GM10266 (cell line): ENCODE measurements at regions not wholly inside any gene's neighbourhood (a gene's known extent, or its start where the extent isn't known, plus 50 kb on each side); places are given as distances from the start of the nearest gene placed in this dataset.

Source experiments
- DNase-seq: peaks from one replicate; pipeline ENCODE4 v3.0.0; 2012; ENCODE audit errors: extremely low spot score
- TF ChIP-seq, protein P1 (sequence below): IDR thresholded peaks from 2 replicates; pipeline ENCODE4 v1.5.1; 2012; ENCODE audit warnings: mild to moderate bottlenecking, low read depth; ENCODE audit not compliant: control insufficient read depth, insufficient read depth; ENCODE audit errors: missing control alignments

DNA sequence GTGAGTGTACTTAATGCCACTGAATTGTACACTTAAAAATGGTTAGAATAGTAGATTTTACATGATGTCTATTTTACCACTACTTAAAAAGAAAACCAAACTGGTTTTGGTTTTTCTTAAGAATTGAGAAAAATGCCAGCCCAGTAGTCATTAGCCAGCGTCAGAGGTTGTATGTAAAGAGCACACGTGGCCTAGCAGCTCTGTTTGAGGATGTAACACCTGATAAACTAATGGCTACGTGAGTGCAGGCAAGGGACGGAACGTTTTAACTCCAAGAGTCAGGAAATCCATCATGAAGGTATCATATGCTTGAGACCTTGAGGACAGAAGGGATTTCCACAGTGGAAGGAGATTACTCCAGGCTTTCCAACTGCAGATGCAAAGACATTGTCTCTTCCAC is 223.7 kb downstream of the MRPL39 start:
- DNase-seq = no peak
- TF ChIP-seq, protein P1, sequence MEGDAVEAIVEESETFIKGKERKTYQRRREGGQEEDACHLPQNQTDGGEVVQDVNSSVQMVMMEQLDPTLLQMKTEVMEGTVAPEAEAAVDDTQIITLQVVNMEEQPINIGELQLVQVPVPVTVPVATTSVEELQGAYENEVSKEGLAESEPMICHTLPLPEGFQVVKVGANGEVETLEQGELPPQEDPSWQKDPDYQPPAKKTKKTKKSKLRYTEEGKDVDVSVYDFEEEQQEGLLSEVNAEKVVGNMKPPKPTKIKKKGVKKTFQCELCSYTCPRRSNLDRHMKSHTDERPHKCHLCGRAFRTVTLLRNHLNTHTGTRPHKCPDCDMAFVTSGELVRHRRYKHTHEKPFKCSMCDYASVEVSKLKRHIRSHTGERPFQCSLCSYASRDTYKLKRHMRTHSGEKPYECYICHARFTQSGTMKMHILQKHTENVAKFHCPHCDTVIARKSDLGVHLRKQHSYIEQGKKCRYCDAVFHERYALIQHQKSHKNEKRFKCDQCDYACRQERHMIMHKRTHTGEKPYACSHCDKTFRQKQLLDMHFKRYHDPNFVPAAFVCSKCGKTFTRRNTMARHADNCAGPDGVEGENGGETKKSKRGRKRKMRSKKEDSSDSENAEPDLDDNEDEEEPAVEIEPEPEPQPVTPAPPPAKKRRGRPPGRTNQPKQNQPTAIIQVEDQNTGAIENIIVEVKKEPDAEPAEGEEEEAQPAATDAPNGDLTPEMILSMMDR = no peak

DNA sequence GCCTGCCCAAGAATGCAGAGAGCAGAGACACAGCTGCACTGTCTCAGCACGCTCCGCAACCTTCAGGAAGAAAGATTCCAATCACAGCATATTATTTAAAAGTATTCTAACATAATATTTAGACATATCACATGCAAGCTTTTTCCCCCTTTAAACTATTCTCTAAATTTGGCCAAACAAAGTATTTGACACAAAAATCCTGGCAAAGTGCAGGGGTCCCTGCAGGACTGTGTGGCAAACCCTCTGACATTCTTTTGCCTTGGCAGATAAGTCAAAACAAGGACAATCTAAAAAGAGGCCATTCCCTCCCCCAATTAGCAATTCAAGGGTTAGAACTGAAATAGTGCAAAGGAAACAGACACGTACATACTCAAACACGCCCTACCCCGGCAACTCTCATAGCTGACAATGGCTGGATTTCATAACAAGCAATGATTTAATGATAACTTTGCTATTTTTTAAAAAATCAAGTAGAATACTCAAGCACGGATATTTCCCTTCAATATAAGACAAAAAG is 225.3 kb downstream of the MRPL39 start:
- no peak for DNase-seq
- TF ChIP-seq, protein P1 = no peak

DNA sequence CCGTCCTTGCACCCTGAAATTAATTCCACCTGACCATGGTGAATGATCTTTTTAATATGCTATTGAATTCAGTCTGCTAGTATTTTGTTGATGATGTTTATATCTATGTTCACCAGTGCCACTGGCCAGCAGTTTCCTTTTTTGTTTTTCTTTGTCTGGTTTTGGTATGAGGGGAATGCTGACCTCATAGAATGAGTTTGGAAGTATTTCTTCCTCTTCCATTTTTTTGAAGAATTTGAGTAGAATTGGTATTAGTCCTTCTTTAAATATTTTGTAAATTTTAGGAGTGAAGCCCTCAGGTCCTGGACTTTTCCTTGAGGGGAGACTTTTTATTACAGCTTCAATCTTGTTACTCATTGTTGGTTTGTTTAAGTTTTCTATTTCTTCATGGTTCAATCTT is 231.6 kb downstream of the MRPL39 start:
- TF ChIP-seq, protein P1 = no peak
- DNase-seq = no peak

- TF ChIP-seq, protein P1 = no peak
- no peak for DNase-seq
Observed at GRCh38 chr21:25373126-25374082, 233.9 kb downstream of the MRPL39 start.

DNA sequence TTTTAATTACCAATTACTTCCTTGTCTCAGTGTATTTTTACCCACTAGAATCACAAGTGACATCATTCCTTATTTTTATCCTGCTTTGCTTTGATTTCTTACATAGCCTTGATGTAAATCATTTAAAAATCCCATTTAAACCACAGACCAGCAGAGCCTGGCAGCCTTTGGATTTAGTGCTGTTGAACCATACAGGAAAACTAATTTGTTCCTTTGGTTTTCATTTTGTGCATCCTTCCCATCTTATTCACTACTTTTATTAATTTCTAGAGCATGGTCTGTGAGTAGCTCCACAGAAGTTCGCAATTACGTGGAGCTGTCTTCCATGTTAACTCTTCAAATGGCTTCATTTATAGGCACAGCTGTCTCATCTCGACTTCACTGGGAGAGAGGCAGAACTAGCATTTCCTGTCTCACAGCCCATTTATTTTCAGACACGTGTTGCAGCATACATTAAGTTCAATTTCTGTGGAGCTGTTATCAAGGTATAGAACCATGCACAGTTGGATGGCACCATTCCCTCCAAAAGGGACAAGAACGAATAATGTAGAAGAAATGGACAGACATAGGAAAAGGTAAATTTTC is 235.3 kb downstream of the MRPL39 start:
- no peak for DNase-seq
- TF ChIP-seq, protein P1 = no peak

GRCh38 chr21:25370311-25370744 is 237.0 kb downstream of the MRPL39 start:
- no peak for DNase-seq
- TF ChIP-seq, protein P1 = no peak
